ENCODE measurements at regions not wholly inside any gene's neighbourhood (a gene's known extent, or its start where the extent isn't known, plus 50 kb on each side); places are given as distances from the start of the nearest gene placed in this dataset.

- Mint-ChIP-seq H3K27ac (no peak overlapping the region), H3K9me3 (peaks cover 50% of the 10 kb centered on the region), H3K27me3 (ENCODE audit: insufficient read depth) (no peaks in the 10 kb centered on the region; the same call in 1 of the 2 replicates), H3K4me1 (ENCODE audit: low read depth) (no peaks in the 10 kb centered on the region), H3K4me3 (no peak overlapping the region), H3K36me3 (ENCODE audit: low read depth) (no peaks in the 10 kb centered on the region)
- no peak for TF ChIP-seq CTCF (IDR thresholded peaks at IDR 0.05)
- no peak for DNase-seq
Measured at GRCh38 chr13:86841264-86841663, 829.9 kb upstream of the SLITRK5 start.

DNA sequence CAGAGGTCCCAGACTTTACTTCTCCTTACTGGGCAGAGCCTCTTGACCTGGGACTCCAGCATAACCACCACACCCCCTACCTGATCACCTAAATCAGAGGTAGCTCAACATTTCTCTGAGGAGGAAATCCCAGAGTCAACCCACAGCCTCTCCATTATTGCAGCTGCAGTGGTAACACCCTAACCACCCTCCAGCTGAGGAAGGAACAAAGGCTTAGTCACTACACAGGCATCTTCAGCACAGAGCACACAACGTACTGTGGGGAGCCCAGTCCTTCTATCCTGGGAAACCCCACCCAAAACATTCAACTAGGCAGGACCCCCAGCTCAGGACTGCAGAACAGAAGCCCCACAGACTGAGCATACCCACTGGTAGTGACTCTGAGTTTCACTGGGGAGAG is 824.7 kb upstream of the SLITRK5 start:
- H3K36me3 Mint-ChIP-seq (ENCODE audit: low read depth), result no peaks in the 10 kb centered on the region
- DNase-seq, result no peak
- H3K4me1 Mint-ChIP-seq (ENCODE audit: low read depth), result no peaks in the 10 kb centered on the region
- no peaks in the 10 kb centered on the region for H3K27me3 Mint-ChIP-seq (ENCODE audit: insufficient read depth)
- H3K9me3 Mint-ChIP-seq, result peaks cover 53% of the 10 kb centered on the region
- H3K27ac Mint-ChIP-seq, result no peak overlapping the region
- H3K4me3 Mint-ChIP-seq, result no peak overlapping the region
- TF ChIP-seq CTCF (IDR thresholded peaks at IDR 0.05), result no peak

DNA sequence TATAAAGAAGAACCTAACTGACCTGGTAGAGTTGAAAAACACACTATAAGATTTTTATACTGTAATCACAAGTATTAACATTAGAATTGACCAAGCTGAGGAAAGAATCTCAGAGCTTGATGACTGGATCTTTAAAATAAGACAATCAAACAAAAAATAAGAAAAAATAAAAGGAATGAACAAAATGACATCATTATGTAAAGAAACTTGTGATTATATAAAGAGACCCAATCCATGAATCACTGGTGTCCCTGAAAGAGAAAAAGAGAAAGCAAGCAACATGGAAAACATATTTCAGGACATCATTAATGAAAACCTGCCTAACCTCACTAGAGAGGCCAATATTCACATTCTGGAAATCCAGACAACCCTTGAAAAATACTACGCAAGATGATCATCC is 822.5 kb upstream of the SLITRK5 start:
- DNase-seq, result no peak
- H3K27me3 Mint-ChIP-seq (ENCODE audit: insufficient read depth), result no peaks in the 10 kb centered on the region
- no peak for TF ChIP-seq CTCF (IDR thresholded peaks at IDR 0.05)
- H3K4me1 Mint-ChIP-seq (ENCODE audit: low read depth), result no peaks in the 10 kb centered on the region
- H3K36me3 Mint-ChIP-seq (ENCODE audit: low read depth), result no peaks in the 10 kb centered on the region
- H3K4me3 Mint-ChIP-seq, result no peak overlapping the region
- H3K9me3 Mint-ChIP-seq, result peaks cover 53% of the 10 kb centered on the region
- no peak overlapping the region for H3K27ac Mint-ChIP-seq

GRCh38 chr13:86856991-86857390 is 814.2 kb upstream of the SLITRK5 start:
- TF ChIP-seq CTCF (IDR thresholded peaks at IDR 0.05), result no peak
- Mint-ChIP-seq H3K27me3 (ENCODE audit: insufficient read depth) (no peaks in the 10 kb centered on the region), H3K36me3 (ENCODE audit: low read depth) (no peaks in the 10 kb centered on the region), H3K4me1 (ENCODE audit: low read depth) (no peaks in the 10 kb centered on the region), H3K9me3 (peaks cover 11% of the 10 kb centered on the region), H3K4me3 (no peak overlapping the region), H3K27ac (no peak overlapping the region)
- no peak for DNase-seq

DNA sequence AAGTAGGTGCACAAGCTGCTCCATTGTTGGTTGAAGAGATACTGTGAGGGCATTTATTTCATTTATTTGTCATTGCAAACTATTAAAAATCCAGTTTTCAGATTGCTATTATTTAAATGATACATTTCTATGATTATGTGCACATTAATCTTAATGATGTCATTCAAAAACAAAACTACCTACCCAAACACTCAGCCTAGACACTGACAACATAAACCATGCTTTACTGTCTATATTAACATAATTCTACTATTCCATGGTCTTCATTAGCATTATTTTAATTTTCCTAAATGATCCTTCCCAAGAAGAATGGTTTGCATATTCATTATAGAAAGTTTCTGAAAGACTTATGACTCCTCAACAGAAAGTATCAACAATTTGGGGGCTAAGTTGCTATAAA is 813.0 kb upstream of the SLITRK5 start:
- Mint-ChIP-seq H3K4me3 (no peak overlapping the region), H3K36me3 (ENCODE audit: low read depth) (no peaks in the 10 kb centered on the region), H3K4me1 (ENCODE audit: low read depth) (no peaks in the 10 kb centered on the region), H3K27ac (no peak overlapping the region), H3K9me3 (peaks cover 20% of the 10 kb centered on the region), H3K27me3 (ENCODE audit: insufficient read depth) (no peaks in the 10 kb centered on the region)
- no peak for DNase-seq
- no peak for TF ChIP-seq CTCF (IDR thresholded peaks at IDR 0.05)

- no peak for TF ChIP-seq CTCF (IDR thresholded peaks at IDR 0.05)
Measured at GRCh38 chr13:86862137-86862536, 809.0 kb upstream of the SLITRK5 start.

More at GRCh38 chr13:86862137-86862536, 809.0 kb upstream of the SLITRK5 start:
- no peaks in the 10 kb centered on the region for H3K36me3 Mint-ChIP-seq (ENCODE audit: low read depth)
- no peak overlapping the region for H3K27ac Mint-ChIP-seq
- H3K27me3 Mint-ChIP-seq (ENCODE audit: insufficient read depth), result no peaks in the 10 kb centered on the region; the same call in 1 of the 2 replicates
- no peaks in the 10 kb centered on the region for H3K4me1 Mint-ChIP-seq (ENCODE audit: low read depth)
- no peak for DNase-seq
- no peak overlapping the region for H3K4me3 Mint-ChIP-seq
- peaks cover 25% of the 10 kb centered on the region for H3K9me3 Mint-ChIP-seq
